Suprapubic skin (tissue), 3 donors: ENCODE measurements at regions not wholly inside any gene's neighbourhood (a gene's known extent, or its start where the extent isn't known, plus 50 kb on each side); places are given as distances from the start of the nearest gene placed in this dataset.

Experiments
- CTCF ChIP-seq, 2 donors: fragments of 200-600 bp in 1 of 2; fragments of 450-650 bp in 1 of 2; sonication (generic) in 1 of 2; IDR thresholded peaks; one replicate each; pipeline ENCODE4 v1.5.1; 2016 to 2019; ENCODE audit warnings: antibody characterized with exemption in 2 of 2, mild to moderate bottlenecking in 1 of 2, moderate library complexity in 1 of 2
- POLR2A ChIP-seq, 2 donors: fragments of 450-650 bp; IDR thresholded peaks; one replicate each; pipeline ENCODE4 v1.6.1; 2017; ENCODE audit warnings: antibody characterized with exemption in 2 of 2, mild to moderate bottlenecking in 2 of 2, moderate library complexity in 2 of 2

- no peak for TF ChIP-seq CTCF (IDR thresholded peaks at IDR 0.05)
- no peak for TF ChIP-seq POLR2A (IDR thresholded peaks at IDR 0.05)
These were observed 420.1 kb downstream of the ZNF674 start for GRCh38 chrX:46125111-46125510.
